Nephron progenitor cell (in vitro differentiated cells): ENCODE measurements at regions not wholly inside any gene's neighbourhood (a gene's known extent, or its start where the extent isn't known, plus 50 kb on each side); places are given as distances from the start of the nearest gene placed in this dataset.

Experiments used
- DNase-seq: peaks from one replicate; pipeline ENCODE4 v3.0.0; 2021
- H3K27ac Mint-ChIP-seq: 2 replicates; pipeline ENCODE4 v1.8.0; 2021; ENCODE audit warnings: mild to moderate bottlenecking, moderate library complexity, mixed read lengths
- H3K27me3 Mint-ChIP-seq: 2 replicates; pipeline ENCODE4 v1.8.0; 2021; ENCODE audit warnings: mild to moderate bottlenecking, low read depth, mixed read lengths; ENCODE audit not compliant: poor library complexity
- H3K36me3 Mint-ChIP-seq: 2 replicates; pipeline ENCODE4 v1.8.0; 2021; ENCODE audit warnings: low read depth, mixed read lengths
- H3K4me1 Mint-ChIP-seq: 2 replicates; pipeline ENCODE4 v1.8.0; 2021; ENCODE audit warnings: mixed read lengths
- H3K4me3 Mint-ChIP-seq: 2 replicates; pipeline ENCODE4 v1.8.0; 2021; ENCODE audit warnings: mild to moderate bottlenecking, moderate library complexity, mixed read lengths
- H3K9me3 Mint-ChIP-seq: 2 replicates; pipeline ENCODE4 v1.8.0; 2021; ENCODE audit warnings: mild to moderate bottlenecking, moderate library complexity, mixed read lengths
- TF ChIP-seq, protein P1 (sequence below): fragments of 200-600 bp; sonication (generic); IDR thresholded peaks from 2 replicates; pipeline ENCODE4 v1.5.0; 2021; ENCODE audit warnings: antibody characterized with exemption

- H3K4me3 Mint-ChIP-seq, result no peak overlapping the region
- H3K27me3 Mint-ChIP-seq, result no peaks in the 10 kb centered on the region
- TF ChIP-seq, protein P1, sequence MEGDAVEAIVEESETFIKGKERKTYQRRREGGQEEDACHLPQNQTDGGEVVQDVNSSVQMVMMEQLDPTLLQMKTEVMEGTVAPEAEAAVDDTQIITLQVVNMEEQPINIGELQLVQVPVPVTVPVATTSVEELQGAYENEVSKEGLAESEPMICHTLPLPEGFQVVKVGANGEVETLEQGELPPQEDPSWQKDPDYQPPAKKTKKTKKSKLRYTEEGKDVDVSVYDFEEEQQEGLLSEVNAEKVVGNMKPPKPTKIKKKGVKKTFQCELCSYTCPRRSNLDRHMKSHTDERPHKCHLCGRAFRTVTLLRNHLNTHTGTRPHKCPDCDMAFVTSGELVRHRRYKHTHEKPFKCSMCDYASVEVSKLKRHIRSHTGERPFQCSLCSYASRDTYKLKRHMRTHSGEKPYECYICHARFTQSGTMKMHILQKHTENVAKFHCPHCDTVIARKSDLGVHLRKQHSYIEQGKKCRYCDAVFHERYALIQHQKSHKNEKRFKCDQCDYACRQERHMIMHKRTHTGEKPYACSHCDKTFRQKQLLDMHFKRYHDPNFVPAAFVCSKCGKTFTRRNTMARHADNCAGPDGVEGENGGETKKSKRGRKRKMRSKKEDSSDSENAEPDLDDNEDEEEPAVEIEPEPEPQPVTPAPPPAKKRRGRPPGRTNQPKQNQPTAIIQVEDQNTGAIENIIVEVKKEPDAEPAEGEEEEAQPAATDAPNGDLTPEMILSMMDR, result no peak
- no peak overlapping the region for H3K27ac Mint-ChIP-seq
- no peaks in the 10 kb centered on the region for H3K4me1 Mint-ChIP-seq
- no peaks in the 10 kb centered on the region for H3K36me3 Mint-ChIP-seq
- no peaks in the 10 kb centered on the region for H3K9me3 Mint-ChIP-seq
- no peak for DNase-seq
Observed at GRCh38 chr2:186099826-186100225, 361.2 kb downstream of the FSIP2 start.

DNA sequence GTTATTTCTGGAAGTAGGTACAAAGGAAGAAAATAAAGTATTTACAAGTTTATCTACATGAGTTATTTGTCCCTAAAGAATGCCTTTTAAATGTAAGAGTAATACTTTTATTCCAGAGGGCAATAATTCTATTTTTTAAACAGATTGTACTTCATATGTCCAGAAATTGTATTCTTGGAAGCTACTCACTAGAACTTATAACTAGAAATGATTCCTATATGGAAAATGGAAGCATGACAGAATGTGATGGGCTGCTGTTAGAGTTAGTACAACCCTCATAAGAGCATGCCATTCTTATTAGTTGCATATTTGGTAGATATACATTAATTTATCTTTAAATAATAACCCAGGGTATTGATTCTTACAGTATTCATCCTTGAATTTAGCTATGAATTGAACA lies 362.0 kb downstream of the FSIP2 start:
- no peaks in the 10 kb centered on the region for H3K9me3 Mint-ChIP-seq
- no peaks in the 10 kb centered on the region for H3K27me3 Mint-ChIP-seq
- TF ChIP-seq, protein P1, result no peak
- no peaks in the 10 kb centered on the region for H3K4me1 Mint-ChIP-seq
- DNase-seq, result no peak
- no peak overlapping the region for H3K27ac Mint-ChIP-seq
- no peak overlapping the region for H3K4me3 Mint-ChIP-seq
- H3K36me3 Mint-ChIP-seq, result no peaks in the 10 kb centered on the region

GRCh38 chr2:186101616-186102015 lies 363.0 kb downstream of the FSIP2 start:
- no peak for DNase-seq
- TF ChIP-seq, protein P1, result no peak
- Mint-ChIP-seq H3K4me1 (no peaks in the 10 kb centered on the region), H3K9me3 (no peaks in the 10 kb centered on the region), H3K27me3 (no peaks in the 10 kb centered on the region), H3K4me3 (no peak overlapping the region), H3K27ac (no peak overlapping the region), H3K36me3 (no peaks in the 10 kb centered on the region)

DNA sequence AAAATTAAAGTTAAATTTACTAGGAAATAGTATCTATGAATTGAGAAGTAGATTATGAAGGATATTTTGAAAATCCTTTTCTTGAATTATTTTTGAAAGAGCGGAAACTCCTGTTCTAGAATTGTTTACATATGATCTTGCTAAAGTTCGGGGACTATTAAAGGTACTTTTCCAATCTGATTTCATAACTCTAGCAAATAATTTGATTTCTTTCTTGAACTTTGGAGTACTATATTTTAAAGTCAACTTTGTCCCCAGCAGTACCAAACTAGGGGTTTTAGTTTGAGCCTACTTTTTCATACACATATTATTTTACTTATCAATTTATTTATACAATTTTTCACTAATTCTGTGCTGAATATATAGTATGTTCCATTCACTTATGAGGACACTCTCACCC lies 364.7 kb downstream of the FSIP2 start:
- H3K4me3 Mint-ChIP-seq, result no peak overlapping the region
- no peaks in the 10 kb centered on the region for H3K27me3 Mint-ChIP-seq
- H3K9me3 Mint-ChIP-seq, result no peaks in the 10 kb centered on the region
- H3K4me1 Mint-ChIP-seq, result no peaks in the 10 kb centered on the region
- TF ChIP-seq, protein P1, result no peak
- no peak for DNase-seq
- H3K36me3 Mint-ChIP-seq, result no peaks in the 10 kb centered on the region
- H3K27ac Mint-ChIP-seq, result no peak overlapping the region

DNA sequence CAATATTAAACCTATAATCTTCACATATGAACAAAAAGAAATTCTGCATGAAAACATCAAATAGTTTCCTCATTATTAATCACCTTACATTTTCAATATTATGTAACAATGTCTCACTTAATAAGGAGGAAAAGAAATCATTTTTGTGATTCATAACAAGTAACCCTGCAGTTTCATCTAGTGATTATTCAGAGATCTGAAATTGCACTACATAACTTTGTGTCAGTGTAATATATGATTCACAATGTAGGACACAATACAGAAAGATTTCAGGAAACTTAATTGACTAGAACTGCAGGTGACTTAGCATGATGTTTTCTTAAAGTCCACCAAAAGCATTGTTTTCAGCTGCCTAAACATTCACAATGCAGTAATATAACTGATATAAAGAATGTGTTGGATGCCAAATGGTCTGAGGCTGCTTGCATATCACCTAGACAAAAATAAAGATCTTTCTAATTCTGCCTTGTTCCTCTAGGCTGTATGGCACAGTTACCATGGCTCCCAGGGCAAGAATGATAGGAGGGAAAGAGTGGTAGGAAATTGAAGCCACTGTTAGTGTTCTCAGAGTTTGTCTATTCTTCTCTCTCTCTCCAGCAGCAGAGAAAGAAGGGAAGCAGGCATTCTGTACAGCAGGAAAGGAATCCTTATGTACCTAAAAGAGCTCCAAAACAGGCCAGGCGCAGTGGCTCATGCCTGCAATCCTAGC lies 366.6 kb downstream of the FSIP2 start:
- TF ChIP-seq, protein P1, result no peak
- H3K4me3 Mint-ChIP-seq, result no peak overlapping the region
- H3K9me3 Mint-ChIP-seq, result no peaks in the 10 kb centered on the region
- no peaks in the 10 kb centered on the region for H3K4me1 Mint-ChIP-seq
- H3K27me3 Mint-ChIP-seq, result no peaks in the 10 kb centered on the region
- no peaks in the 10 kb centered on the region for H3K36me3 Mint-ChIP-seq
- no peak for DNase-seq
- no peak overlapping the region for H3K27ac Mint-ChIP-seq

GRCh38 chr2:186108470-186108869 lies 369.9 kb downstream of the FSIP2 start:
- Mint-ChIP-seq H3K4me3 (no peak overlapping the region), H3K4me1 (no peaks in the 10 kb centered on the region), H3K9me3 (peaks cover 11% of the 10 kb centered on the region), H3K36me3 (peaks cover 4% of the 10 kb centered on the region), H3K27me3 (no peaks in the 10 kb centered on the region), H3K27ac (no peak overlapping the region)
- DNase-seq, result no peak
- TF ChIP-seq, protein P1, result no peak
